Ishikawa (cell line): ENCODE measurements at regions not wholly inside any gene's neighbourhood (a gene's known extent, or its start where the extent isn't known, plus 50 kb on each side); places are given as distances from the start of the nearest gene placed in this dataset.

Experiments used
- CEBPB ChIP-seq: IDR thresholded peaks from 2 replicates; pipeline ENCODE4 v1.6.1; 2012
- CREB1 ChIP-seq: IDR thresholded peaks from 2 replicates; pipeline ENCODE4 v1.6.1; 2012; ENCODE audit warnings: low read depth
- EGR1 ChIP-seq: IDR thresholded peaks from 2 replicates; pipeline ENCODE4 v1.6.1; 2012
- EP300 ChIP-seq: IDR thresholded peaks from 2 replicates; pipeline ENCODE4 v1.6.1; 2012; ENCODE audit warnings: borderline replicate concordance
- NFIC ChIP-seq: IDR thresholded peaks from 2 replicates; pipeline ENCODE4 v1.6.1; 2012
- TAF1 ChIP-seq: IDR thresholded peaks from 2 replicates; pipeline ENCODE4 v1.6.1; 2012; ENCODE audit warnings: low read depth, mild to moderate bottlenecking
- YY1 ChIP-seq: IDR thresholded peaks from 2 replicates; pipeline ENCODE4 v1.6.1; 2012; ENCODE audit warnings: low read depth
- TF ChIP-seq, protein P1 (sequence below): IDR thresholded peaks from 2 replicates; pipeline ENCODE4 v1.6.1; 2012
- TF ChIP-seq, protein P2 (sequence below): IDR thresholded peaks from 2 replicates; pipeline ENCODE4 v1.6.1; 2012; ENCODE audit warnings: low read depth, mild to moderate bottlenecking

DNA sequence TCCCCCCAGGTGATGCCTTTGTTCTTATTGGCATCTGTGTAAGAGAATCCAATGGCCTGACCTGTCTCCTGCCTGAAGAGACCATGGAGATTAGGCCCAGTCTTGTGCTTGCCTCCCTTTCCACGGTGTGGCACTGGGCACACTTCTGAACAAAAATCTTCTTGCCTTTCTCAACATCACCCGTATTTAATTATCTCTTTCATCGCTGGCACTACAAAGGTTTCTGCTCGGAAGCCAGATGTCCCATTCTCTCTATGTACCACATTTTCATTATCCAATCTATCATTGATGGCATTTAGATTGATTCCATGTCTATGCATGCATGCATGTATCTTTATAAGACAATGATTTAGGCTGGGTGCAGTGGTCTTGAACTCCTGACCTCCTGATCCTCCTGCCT, 74.3 kb downstream of the SLC25A15 start:
- TF ChIP-seq CREB1, result no peak
- TF ChIP-seq, protein P1, sequence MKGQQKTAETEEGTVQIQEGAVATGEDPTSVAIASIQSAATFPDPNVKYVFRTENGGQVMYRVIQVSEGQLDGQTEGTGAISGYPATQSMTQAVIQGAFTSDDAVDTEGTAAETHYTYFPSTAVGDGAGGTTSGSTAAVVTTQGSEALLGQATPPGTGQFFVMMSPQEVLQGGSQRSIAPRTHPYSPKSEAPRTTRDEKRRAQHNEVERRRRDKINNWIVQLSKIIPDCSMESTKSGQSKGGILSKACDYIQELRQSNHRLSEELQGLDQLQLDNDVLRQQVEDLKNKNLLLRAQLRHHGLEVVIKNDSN, result no peak
- no peak for TF ChIP-seq EGR1
- no peak for TF ChIP-seq EP300
- no peak for TF ChIP-seq NFIC
- no peak for TF ChIP-seq CEBPB
- TF ChIP-seq TAF1, result no peak
- TF ChIP-seq, protein P2, sequence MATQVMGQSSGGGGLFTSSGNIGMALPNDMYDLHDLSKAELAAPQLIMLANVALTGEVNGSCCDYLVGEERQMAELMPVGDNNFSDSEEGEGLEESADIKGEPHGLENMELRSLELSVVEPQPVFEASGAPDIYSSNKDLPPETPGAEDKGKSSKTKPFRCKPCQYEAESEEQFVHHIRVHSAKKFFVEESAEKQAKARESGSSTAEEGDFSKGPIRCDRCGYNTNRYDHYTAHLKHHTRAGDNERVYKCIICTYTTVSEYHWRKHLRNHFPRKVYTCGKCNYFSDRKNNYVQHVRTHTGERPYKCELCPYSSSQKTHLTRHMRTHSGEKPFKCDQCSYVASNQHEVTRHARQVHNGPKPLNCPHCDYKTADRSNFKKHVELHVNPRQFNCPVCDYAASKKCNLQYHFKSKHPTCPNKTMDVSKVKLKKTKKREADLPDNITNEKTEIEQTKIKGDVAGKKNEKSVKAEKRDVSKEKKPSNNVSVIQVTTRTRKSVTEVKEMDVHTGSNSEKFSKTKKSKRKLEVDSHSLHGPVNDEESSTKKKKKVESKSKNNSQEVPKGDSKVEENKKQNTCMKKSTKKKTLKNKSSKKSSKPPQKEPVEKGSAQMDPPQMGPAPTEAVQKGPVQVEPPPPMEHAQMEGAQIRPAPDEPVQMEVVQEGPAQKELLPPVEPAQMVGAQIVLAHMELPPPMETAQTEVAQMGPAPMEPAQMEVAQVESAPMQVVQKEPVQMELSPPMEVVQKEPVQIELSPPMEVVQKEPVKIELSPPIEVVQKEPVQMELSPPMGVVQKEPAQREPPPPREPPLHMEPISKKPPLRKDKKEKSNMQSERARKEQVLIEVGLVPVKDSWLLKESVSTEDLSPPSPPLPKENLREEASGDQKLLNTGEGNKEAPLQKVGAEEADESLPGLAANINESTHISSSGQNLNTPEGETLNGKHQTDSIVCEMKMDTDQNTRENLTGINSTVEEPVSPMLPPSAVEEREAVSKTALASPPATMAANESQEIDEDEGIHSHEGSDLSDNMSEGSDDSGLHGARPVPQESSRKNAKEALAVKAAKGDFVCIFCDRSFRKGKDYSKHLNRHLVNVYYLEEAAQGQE, result no peak
- TF ChIP-seq YY1, result no peak
